Activated CD4-positive, alpha-beta T cell treated with anti-CD3 and anti-CD28 coated beads, Interleukin-2, amount 10 ng/mL, durations not matched to agents 7 days and 5 days (primary cell): ENCODE measurements at regions not wholly inside any gene's neighbourhood (a gene's known extent, or its start where the extent isn't known, plus 50 kb on each side); places are given as distances from the start of the nearest gene placed in this dataset.

Experiments
- CTCF ChIA-PET: fragments of 350-600 bp; sonication (Branson Sonifier 250); formaldehyde crosslinking; loops from one replicate; lab custom pipeline; 2021; ENCODE audit warnings: antibody characterized with exemption; lab: Charles Lee
- POLR2A ChIA-PET: fragments of 350-600 bp; sonication (Branson Sonifier 250); formaldehyde crosslinking; loops from one replicate; lab custom pipeline; 2021; ENCODE audit warnings: antibody characterized with exemption; lab: Charles Lee
- DNase-seq: peaks from one replicate; pipeline ENCODE4 v3.0.0-alpha.2; 2020
- H3K27ac Mint-ChIP-seq: one replicate; pipeline ENCODE4 v1.8.0; 2021; ENCODE audit warnings: mild to moderate bottlenecking, moderate library complexity, mixed read lengths
- H3K27me3 Mint-ChIP-seq: one replicate; pipeline ENCODE4 v1.8.0; 2021; ENCODE audit warnings: mixed read lengths
- H3K36me3 Mint-ChIP-seq: one replicate; pipeline ENCODE4 v1.8.0; 2021; ENCODE audit warnings: low read depth, mixed read lengths
- H3K4me1 Mint-ChIP-seq: one replicate; pipeline ENCODE4 v1.8.0; 2021; ENCODE audit warnings: mixed read lengths
- H3K4me3 Mint-ChIP-seq: one replicate; pipeline ENCODE4 v1.8.0; 2021; ENCODE audit warnings: mild to moderate bottlenecking, moderate library complexity, mixed read lengths
- H3K9me3 Mint-ChIP-seq: one replicate; pipeline ENCODE4 v1.8.0; 2021; ENCODE audit warnings: mixed read lengths

GRCh38 chr12:115023279-115024265 is 339.6 kb upstream of the TBX3 start:
- ChIA-PET POLR2A (no interaction called here), CTCF (interaction anchor here (0.6 kb wide), 1 partner anchor 147 kb away, joined by 5 read pairs; no protein-coding TSS in a partner anchor)
- Mint-ChIP-seq H3K9me3 (peaks cover 7% of the 10 kb centered on the region), H3K36me3 (no peaks in the 10 kb centered on the region), H3K27ac (no peak overlapping the region), H3K27me3 (no peaks in the 10 kb centered on the region), H3K4me3 (no peak overlapping the region), H3K4me1 (no peaks in the 10 kb centered on the region)
- no peak for DNase-seq

DNA sequence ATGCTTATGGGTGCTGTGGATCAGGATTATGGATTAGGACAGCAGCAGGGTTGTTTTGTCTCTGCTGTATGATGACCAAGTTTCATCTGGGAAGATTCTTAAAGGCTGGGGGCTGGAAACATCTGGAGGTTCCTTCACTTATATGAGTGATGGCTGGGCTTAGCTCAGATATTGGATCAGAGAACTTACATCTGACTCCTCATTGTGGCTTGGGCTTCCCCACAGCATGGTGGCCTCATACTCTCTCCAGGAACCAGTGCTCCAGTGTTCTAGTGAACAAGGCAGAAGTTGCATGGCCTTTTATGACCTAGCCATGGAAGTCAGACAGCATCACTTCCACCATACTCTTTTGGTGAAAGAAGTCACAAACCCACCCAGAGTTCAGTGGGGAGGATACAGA is 336.1 kb upstream of the TBX3 start:
- Mint-ChIP-seq H3K4me3 (no peak overlapping the region), H3K36me3 (no peaks in the 10 kb centered on the region), H3K9me3 (peaks cover 3% of the 10 kb centered on the region), H3K27ac (no peak overlapping the region), H3K27me3 (no peaks in the 10 kb centered on the region), H3K4me1 (no peaks in the 10 kb centered on the region)
- ChIA-PET POLR2A (no interaction called here), CTCF (no interaction called here)
- no peak for DNase-seq

DNA sequence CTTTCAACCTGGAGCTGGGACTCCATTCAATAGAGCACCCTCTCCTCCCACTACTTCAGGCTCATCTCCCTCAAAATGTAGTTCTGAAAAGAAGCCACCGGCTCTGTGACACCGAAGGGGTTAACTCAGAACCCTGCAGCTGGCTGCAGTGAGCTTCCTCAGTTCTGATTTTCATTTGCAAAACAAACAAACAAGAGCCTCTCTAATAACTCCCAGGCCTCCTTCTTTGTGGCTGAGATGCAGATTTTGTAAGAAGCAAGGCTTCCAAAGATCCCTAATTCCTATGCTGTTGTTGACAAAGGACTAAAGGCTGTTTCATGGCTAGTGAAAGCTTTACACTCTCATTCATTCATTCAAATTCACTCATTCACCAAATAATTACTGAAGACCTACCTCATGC is 333.4 kb upstream of the TBX3 start:
- Mint-ChIP-seq H3K4me1 (no peaks in the 10 kb centered on the region), H3K9me3 (peaks cover 3% of the 10 kb centered on the region), H3K4me3 (no peak overlapping the region), H3K36me3 (no peaks in the 10 kb centered on the region), H3K27ac (no peak overlapping the region), H3K27me3 (no peaks in the 10 kb centered on the region)
- ChIA-PET CTCF (no interaction called here), POLR2A (no interaction called here)
- no peak for DNase-seq

DNA sequence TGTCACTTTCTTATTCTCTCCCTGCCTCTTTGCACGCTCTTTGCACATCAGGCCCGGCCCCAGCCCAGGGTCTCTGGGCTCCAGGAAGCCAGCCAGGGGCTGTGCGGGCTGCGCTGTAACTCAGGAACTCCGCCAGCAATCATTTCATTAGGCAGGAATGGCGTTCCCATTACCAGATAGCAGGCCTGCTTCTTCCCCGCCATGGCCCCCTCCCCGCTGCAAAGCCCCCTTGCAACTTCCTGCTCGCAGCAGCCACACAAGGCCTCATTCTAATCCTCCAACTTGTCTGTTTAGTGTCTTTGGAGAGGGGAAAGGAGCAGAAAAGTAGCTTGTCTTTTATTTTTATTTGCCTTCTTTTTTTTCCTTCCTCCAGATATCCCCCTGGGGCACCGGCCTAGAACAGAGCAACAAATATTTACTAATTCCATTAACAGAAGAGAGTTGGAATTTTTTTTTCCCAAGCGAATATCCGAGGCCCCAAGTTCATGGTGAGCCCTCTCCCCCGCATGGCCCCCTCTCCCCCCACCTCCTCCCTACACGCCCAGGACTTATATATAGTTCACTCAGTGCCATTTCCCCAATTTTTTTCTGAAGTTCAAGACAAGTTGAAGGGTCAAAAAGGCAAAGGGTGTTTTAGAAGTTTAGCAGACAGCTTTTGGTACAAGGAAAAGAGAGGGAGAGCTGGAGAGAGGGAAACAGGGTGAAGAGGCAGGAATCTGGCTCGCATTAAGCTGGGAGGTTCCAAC is 329.4 kb upstream of the TBX3 start:
- no peak for DNase-seq
- Mint-ChIP-seq H3K27me3 (no peaks in the 10 kb centered on the region), H3K4me1 (no peaks in the 10 kb centered on the region), H3K27ac (no peak overlapping the region), H3K36me3 (no peaks in the 10 kb centered on the region), H3K9me3 (peaks cover 3% of the 10 kb centered on the region), H3K4me3 (no peak overlapping the region)
- POLR2A ChIA-PET: no interaction called here
- CTCF ChIA-PET: interaction anchor here (0.9 kb wide), 1 partner anchor 10 kb away, joined by 3 read pairs; no protein-coding TSS in a partner anchor

- Mint-ChIP-seq H3K9me3 (no peaks in the 10 kb centered on the region), H3K27ac (no peak overlapping the region), H3K4me3 (no peak overlapping the region), H3K27me3 (no peaks in the 10 kb centered on the region), H3K4me1 (no peaks in the 10 kb centered on the region), H3K36me3 (no peaks in the 10 kb centered on the region)
- no peak for DNase-seq
- POLR2A ChIA-PET: no interaction called here
- CTCF ChIA-PET: no interaction called here
These were observed 328.9 kb upstream of the TBX3 start for GRCh38 chr12:115012861-115013235.

- Mint-ChIP-seq H3K36me3 (no peaks in the 10 kb centered on the region), H3K4me3 (no peak overlapping the region), H3K27me3 (no peaks in the 10 kb centered on the region), H3K4me1 (no peaks in the 10 kb centered on the region), H3K9me3 (no peaks in the 10 kb centered on the region), H3K27ac (no peak overlapping the region)
- DNase-seq: no peak
- POLR2A ChIA-PET: no interaction called here
- CTCF ChIA-PET: no interaction called here
These were observed 327.7 kb upstream of the TBX3 start for GRCh38 chr12:115011703-115012102.

GRCh38 chr12:115010324-115010995 is 326.5 kb upstream of the TBX3 start:
- H3K4me1 Mint-ChIP-seq: no peaks in the 10 kb centered on the region
- no peak overlapping the region for H3K4me3 Mint-ChIP-seq
- H3K27me3 Mint-ChIP-seq: no peaks in the 10 kb centered on the region
- POLR2A ChIA-PET: no interaction called here
- no peak for DNase-seq
- H3K27ac Mint-ChIP-seq: no peak overlapping the region
- CTCF ChIA-PET: no interaction called here
- no peaks in the 10 kb centered on the region for H3K9me3 Mint-ChIP-seq
- H3K36me3 Mint-ChIP-seq: no peaks in the 10 kb centered on the region

DNA sequence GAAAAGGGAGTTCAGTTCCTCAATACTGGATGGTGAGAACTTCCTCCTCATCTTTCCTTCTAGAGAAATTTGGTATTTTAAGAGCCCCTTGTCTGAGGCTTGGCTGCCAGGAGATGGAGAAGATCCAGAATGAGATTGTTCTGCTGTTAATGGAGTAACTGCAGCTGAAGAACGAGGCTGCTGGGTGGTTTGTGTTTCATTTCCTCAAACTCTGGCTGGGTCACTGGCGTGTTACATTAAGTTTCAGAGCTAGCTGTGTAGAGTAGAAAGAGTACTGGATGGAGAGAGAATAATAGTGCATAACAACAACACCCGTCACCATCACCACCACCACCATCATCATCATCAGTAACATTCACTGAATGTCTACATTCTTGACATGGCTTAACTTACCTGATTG is 325.0 kb upstream of the TBX3 start:
- Mint-ChIP-seq H3K27me3 (no peaks in the 10 kb centered on the region), H3K9me3 (no peaks in the 10 kb centered on the region), H3K27ac (no peak overlapping the region), H3K36me3 (no peaks in the 10 kb centered on the region), H3K4me3 (no peak overlapping the region), H3K4me1 (no peaks in the 10 kb centered on the region)
- CTCF ChIA-PET: no interaction called here
- POLR2A ChIA-PET: no interaction called here
- no peak for DNase-seq

GRCh38 chr12:115004470-115005146 is 320.6 kb upstream of the TBX3 start:
- no peaks in the 10 kb centered on the region for H3K36me3 Mint-ChIP-seq
- no peak overlapping the region for H3K4me3 Mint-ChIP-seq
- POLR2A ChIA-PET: no interaction called here
- no peak for DNase-seq
- no peaks in the 10 kb centered on the region for H3K27me3 Mint-ChIP-seq
- H3K27ac Mint-ChIP-seq: no peak overlapping the region
- no peaks in the 10 kb centered on the region for H3K4me1 Mint-ChIP-seq
- peaks cover 1% of the 10 kb centered on the region for H3K9me3 Mint-ChIP-seq
- CTCF ChIA-PET: no interaction called here

- peaks cover 1% of the 10 kb centered on the region for H3K9me3 Mint-ChIP-seq
- DNase-seq: no peak
- H3K4me3 Mint-ChIP-seq: no peak overlapping the region
- CTCF ChIA-PET: no interaction called here
- no peak overlapping the region for H3K27ac Mint-ChIP-seq
- no peaks in the 10 kb centered on the region for H3K36me3 Mint-ChIP-seq
- POLR2A ChIA-PET: no interaction called here
- H3K27me3 Mint-ChIP-seq: no peaks in the 10 kb centered on the region
- H3K4me1 Mint-ChIP-seq: no peaks in the 10 kb centered on the region
These were observed 318.5 kb upstream of the TBX3 start for GRCh38 chr12:115002434-115002833.

DNA sequence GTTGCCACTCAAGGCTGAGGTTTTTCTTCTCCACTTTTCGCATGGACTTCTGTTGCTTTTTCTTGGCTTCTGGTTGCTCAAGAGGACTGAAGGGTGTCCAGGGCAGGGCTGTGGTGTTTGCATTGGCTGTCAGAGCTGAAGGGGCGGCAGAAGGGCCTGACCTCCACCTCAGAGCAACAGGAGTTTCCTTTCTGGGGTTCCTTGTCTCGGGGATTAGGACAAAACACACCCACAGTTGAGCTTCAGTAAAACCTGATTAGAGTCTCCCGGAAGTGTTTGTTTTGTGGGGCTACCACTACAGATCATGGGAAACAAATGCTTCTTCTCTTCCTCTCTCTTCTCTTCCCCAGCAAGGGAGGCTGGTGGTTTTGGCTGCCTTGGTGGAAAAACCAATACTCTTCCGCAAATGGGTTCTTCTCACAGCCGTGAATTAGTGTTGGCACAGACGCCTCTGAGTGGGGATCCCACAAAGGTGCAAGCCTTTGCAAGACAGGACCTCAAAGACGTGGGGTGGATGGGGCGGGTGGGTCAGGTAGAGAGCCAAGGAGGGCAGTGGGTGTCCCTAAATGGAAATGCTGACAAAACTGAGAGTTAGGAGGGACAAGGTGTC is 317.7 kb upstream of the TBX3 start:
- H3K4me1 Mint-ChIP-seq: no peaks in the 10 kb centered on the region
- no peaks in the 10 kb centered on the region for H3K27me3 Mint-ChIP-seq
- no peak overlapping the region for H3K27ac Mint-ChIP-seq
- H3K36me3 Mint-ChIP-seq: no peaks in the 10 kb centered on the region
- peaks cover 1% of the 10 kb centered on the region for H3K9me3 Mint-ChIP-seq
- ChIA-PET POLR2A (no interaction called here), CTCF (no interaction called here)
- no peak for DNase-seq
- no peak overlapping the region for H3K4me3 Mint-ChIP-seq

- Mint-ChIP-seq H3K27ac (no peak overlapping the region), H3K4me3 (no peak overlapping the region), H3K27me3 (no peaks in the 10 kb centered on the region), H3K36me3 (no peaks in the 10 kb centered on the region), H3K9me3 (peaks cover 4% of the 10 kb centered on the region), H3K4me1 (no peaks in the 10 kb centered on the region)
- CTCF ChIA-PET: no interaction called here
- no peak for DNase-seq
- POLR2A ChIA-PET: no interaction called here
These were observed 316.1 kb upstream of the TBX3 start for GRCh38 chr12:115000038-115000437.
